Left ventricle myocardium inferior (tissue), 1 donor: ENCODE measurements at regions not wholly inside any gene's neighbourhood (a gene's known extent, or its start where the extent isn't known, plus 50 kb on each side); places are given as distances from the start of the nearest gene placed in this dataset.

Source experiments
- DNase-seq: peaks from one replicate; pipeline ENCODE4 v3.0.0-alpha.2; 2020
- H3K27ac ChIP-seq: fragments of 200-600 bp; replicated peaks from 2 replicates; pipeline ENCODE4 v1.8.0; 2021
- H3K27me3 ChIP-seq: fragments of 200-600 bp; 2 replicates; pipeline ENCODE4 v1.8.0; 2021; ENCODE audit warnings: low read depth
- H3K36me3 ChIP-seq: fragments of 200-600 bp; 2 replicates; pipeline ENCODE4 v1.8.0; 2021
- H3K4me1 ChIP-seq: fragments of 200-600 bp; 2 replicates; pipeline ENCODE4 v1.8.0; 2021
- H3K4me3 ChIP-seq: fragments of 200-600 bp; 2 replicates; pipeline ENCODE4 v1.8.0; 2021; ENCODE audit warnings: mild to moderate bottlenecking, moderate library complexity
- H3K9me3 ChIP-seq: fragments of 200-600 bp; replicated peaks from 2 replicates; pipeline ENCODE4 v1.8.0; 2021
- intact Hi-C: fragments of 100-400 bp; cut with micrococcal nuclease; formaldehyde crosslinking; loops from one replicate; pipeline ENCODE4 v1.11.0; 2022
- TF ChIP-seq, protein P1 (sequence below): fragments of 200-600 bp; IDR thresholded peaks from 2 replicates; pipeline ENCODE4 v1.8.0; 2021; ENCODE audit warnings: antibody characterized with exemption, mild to moderate bottlenecking, borderline replicate concordance
- donor health status: DM: no; HTN: yes; CAD: no; lungs with severe emphysema.

DNA sequence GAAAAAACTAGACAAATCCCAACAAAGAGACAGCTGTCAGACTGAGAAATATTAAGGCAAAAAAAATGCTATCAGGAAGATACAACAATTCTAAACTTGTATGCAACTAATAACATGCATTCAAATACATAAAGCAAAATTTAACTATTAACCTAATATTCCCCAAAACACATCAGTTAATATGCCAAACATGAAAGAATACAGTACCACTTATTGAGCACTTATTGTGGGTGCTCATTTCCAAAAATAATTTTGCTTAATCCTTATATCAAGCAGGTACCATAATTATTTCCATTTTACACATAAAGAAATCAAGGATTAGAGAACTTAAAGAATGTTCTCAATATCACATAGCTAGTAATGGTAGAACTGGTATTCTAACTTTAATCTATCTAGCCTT is 67.7 kb upstream of the HMGXB4 start:
- no peaks in the 10 kb centered on the region for H3K36me3 ChIP-seq
- no peak overlapping the region for H3K27ac ChIP-seq
- TF ChIP-seq, protein P1, sequence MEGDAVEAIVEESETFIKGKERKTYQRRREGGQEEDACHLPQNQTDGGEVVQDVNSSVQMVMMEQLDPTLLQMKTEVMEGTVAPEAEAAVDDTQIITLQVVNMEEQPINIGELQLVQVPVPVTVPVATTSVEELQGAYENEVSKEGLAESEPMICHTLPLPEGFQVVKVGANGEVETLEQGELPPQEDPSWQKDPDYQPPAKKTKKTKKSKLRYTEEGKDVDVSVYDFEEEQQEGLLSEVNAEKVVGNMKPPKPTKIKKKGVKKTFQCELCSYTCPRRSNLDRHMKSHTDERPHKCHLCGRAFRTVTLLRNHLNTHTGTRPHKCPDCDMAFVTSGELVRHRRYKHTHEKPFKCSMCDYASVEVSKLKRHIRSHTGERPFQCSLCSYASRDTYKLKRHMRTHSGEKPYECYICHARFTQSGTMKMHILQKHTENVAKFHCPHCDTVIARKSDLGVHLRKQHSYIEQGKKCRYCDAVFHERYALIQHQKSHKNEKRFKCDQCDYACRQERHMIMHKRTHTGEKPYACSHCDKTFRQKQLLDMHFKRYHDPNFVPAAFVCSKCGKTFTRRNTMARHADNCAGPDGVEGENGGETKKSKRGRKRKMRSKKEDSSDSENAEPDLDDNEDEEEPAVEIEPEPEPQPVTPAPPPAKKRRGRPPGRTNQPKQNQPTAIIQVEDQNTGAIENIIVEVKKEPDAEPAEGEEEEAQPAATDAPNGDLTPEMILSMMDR, result no peak
- no peaks in the 10 kb centered on the region for H3K4me1 ChIP-seq
- H3K27me3 ChIP-seq, result peaks cover 10% of the 10 kb centered on the region
- intact Hi-C loops, result no loop called here
- DNase-seq, result no peak
- no peak overlapping the region for H3K4me3 ChIP-seq
- peaks cover 52% of the 10 kb centered on the region for H3K9me3 ChIP-seq

DNA sequence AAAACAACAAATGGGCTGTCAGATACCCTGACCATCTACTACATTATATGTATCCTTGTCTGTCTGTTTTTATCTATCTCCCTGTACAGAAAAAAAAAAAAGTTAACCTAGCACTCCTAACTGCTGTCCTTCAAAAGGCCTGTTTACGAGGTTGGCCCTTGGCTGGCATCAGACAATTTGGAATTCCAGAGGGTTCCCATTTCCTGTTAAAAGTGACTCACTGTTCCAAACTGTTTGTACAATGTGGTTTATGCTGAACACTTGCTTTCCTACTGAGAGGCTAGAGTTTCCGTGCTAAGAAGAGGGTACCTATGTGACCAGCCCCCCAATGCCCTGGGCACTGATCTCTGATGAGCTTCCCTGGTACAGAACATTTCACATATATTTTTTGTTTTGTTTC is 65.9 kb upstream of the HMGXB4 start:
- Histone ChIP-seq H3K27me3 (peaks cover 13% of the 10 kb centered on the region), H3K27ac (no peak overlapping the region), H3K4me3 (no peak overlapping the region), H3K4me1 (no peaks in the 10 kb centered on the region), H3K9me3 (peaks cover 46% of the 10 kb centered on the region), H3K36me3 (no peaks in the 10 kb centered on the region)
- no peak for DNase-seq
- intact Hi-C loops, result no loop called here
- TF ChIP-seq, protein P1, result no peak

DNA sequence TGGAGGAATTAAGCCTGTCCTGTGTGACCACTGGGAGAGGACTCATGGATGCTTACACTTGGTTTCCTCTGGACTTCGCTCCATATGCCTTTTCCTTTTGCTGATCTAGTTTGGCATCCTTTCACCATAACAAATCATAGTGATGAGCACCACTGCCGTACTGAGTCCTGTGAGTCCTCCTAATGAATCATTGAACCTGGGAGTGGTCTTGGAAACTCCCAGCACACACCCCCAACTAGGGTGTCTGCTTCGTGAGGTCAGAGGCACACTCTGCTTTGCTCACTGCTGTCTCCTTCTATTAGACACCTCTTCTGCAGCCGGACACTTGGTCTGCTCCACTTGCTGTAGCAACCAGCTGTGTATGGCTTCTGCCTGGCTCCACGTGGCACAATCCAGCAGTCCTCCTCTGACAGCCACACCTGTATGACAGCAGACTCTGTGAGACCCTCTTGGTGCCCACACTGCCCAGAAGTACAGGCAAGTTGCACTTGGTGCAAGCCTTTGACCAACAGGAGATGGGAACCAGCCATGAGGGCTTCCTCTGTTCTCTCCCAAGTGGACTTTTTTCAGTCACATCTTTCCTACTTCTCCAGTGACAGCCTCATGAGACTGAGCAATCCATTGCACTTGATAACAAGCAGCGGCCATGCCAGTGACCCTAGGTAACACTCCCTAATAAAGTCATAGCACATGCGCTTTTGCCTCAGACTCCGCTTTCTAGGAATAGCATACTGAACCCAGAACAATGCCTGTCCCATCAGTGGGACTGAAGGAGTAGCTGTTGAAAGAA is 65.0 kb upstream of the HMGXB4 start:
- intact Hi-C loops, result no loop called here
- TF ChIP-seq, protein P1, result no peak
- Histone ChIP-seq H3K36me3 (no peaks in the 10 kb centered on the region), H3K9me3 (peaks cover 38% of the 10 kb centered on the region), H3K4me1 (no peaks in the 10 kb centered on the region), H3K27me3 (peaks cover 17% of the 10 kb centered on the region), H3K27ac (no peak overlapping the region), H3K4me3 (no peak overlapping the region)
- no peak for DNase-seq

DNA sequence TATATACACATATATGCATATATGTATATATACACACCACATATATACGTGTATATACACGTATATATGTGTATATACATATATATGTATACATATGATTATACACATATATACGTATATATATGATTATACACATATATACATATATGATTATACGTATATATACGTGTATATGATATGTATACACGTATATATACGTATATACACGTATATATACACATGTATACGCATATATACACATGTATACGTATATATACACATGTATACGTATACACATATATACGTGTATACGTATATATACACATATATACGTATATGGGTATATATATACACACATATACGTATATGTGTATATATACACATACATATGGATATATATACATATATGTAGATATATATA is 62.1 kb upstream of the HMGXB4 start:
- Histone ChIP-seq H3K4me1 (no peaks in the 10 kb centered on the region), H3K36me3 (no peaks in the 10 kb centered on the region), H3K27me3 (peaks cover 45% of the 10 kb centered on the region), H3K27ac (no peak overlapping the region), H3K4me3 (no peak overlapping the region), H3K9me3 (peaks cover 9% of the 10 kb centered on the region)
- no peak for DNase-seq
- TF ChIP-seq, protein P1, result no peak
- intact Hi-C loops, result no loop called here

DNA sequence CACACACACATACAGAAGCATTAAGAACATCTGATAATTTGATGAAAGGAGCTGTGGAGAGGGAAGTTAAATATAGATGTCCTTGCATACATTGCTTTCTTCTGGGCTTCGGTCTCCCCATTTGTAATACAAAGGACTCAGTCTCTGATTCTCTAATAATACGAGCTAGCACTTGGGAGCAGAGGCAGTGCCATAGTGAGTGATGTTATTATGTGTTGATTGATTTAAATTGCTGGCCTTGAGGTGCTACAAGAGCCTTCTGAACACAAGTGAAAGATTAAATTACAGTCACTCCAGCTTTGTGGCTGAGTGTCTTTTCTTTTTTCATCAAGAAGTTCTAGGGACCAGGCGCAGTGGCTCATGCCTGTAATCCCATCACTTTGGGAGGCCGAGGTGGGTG is 61.5 kb upstream of the HMGXB4 start:
- DNase-seq, result no peak
- Histone ChIP-seq H3K27ac (no peak overlapping the region), H3K9me3 (peaks cover 3% of the 10 kb centered on the region), H3K4me1 (no peaks in the 10 kb centered on the region), H3K27me3 (peaks cover 49% of the 10 kb centered on the region), H3K36me3 (no peaks in the 10 kb centered on the region), H3K4me3 (no peak overlapping the region)
- TF ChIP-seq, protein P1, result no peak
- intact Hi-C loops, result no loop called here
